Activated CD4-positive, alpha-beta T cell treated with anti-CD3 and anti-CD28 coated beads for 36 hours (primary cell): ENCODE measurements at regions not wholly inside any gene's neighbourhood (a gene's known extent, or its start where the extent isn't known, plus 50 kb on each side); places are given as distances from the start of the nearest gene placed in this dataset.

Experiments used
- ATAC-seq: fragments of 200-7000 bp; cut with Tn5 transposase; one replicate; pipeline ENCODE4 v1.10.0; 2021; ENCODE audit warnings: mild to moderate bottlenecking, moderate library complexity
- CTCF ChIA-PET: fragments of 350-600 bp; sonication (Branson Sonifier 250); formaldehyde crosslinking; loops from one replicate; lab custom pipeline; 2021; ENCODE audit warnings: antibody characterized with exemption; lab: Charles Lee
- POLR2A ChIA-PET: fragments of 350-600 bp; sonication (Branson Sonifier 250); formaldehyde crosslinking; loops from one replicate; lab custom pipeline; 2021; ENCODE audit warnings: antibody characterized with exemption, inconsistent platforms; lab: Charles Lee
- DNase-seq: peaks from one replicate; pipeline ENCODE4 v3.0.0-alpha.2; 2020
- H3K27ac Mint-ChIP-seq: one replicate; pipeline ENCODE4 v1.8.0; 2021; ENCODE audit warnings: mixed read lengths
- H3K27me3 Mint-ChIP-seq: one replicate; pipeline ENCODE4 v1.8.0; 2021; ENCODE audit warnings: mixed read lengths
- H3K36me3 Mint-ChIP-seq: one replicate; pipeline ENCODE4 v1.8.0; 2021; ENCODE audit warnings: low read depth, mixed read lengths
- H3K4me1 Mint-ChIP-seq: one replicate; pipeline ENCODE4 v1.8.0; 2021; ENCODE audit warnings: mixed read lengths
- H3K4me3 Mint-ChIP-seq: one replicate; pipeline ENCODE4 v1.8.0; 2021; ENCODE audit warnings: mild to moderate bottlenecking, moderate library complexity, mixed read lengths
- H3K9me3 Mint-ChIP-seq: one replicate; pipeline ENCODE4 v1.8.0; 2021; ENCODE audit warnings: low read depth, mixed read lengths
- intact Hi-C, 2 experiments: fragments of 100-400 bp; cut with DNase I in 1 of 2; cut with micrococcal nuclease in 1 of 2; formaldehyde crosslinking; loops; one replicate each; pipeline versions ENCODE4 v1.14.2 to v1.15.1; 2022 to 2024; cut with DNase I, micrococcal nuclease

GRCh38 chr13:65091031-65091430, 2139.1 kb downstream of the PCDH9 start:
- Mint-ChIP-seq H3K27ac (no peak overlapping the region), H3K4me3 (no peak overlapping the region), H3K4me1 (no peaks in the 10 kb centered on the region), H3K27me3 (no peaks in the 10 kb centered on the region), H3K9me3 (peaks cover 6% of the 10 kb centered on the region), H3K36me3 (no peaks in the 10 kb centered on the region)
- DNase-seq = no peak
- intact Hi-C loops = no loop called here
- CTCF ChIA-PET = no interaction called here
- no peak for ATAC-seq
- POLR2A ChIA-PET = no interaction called here

DNA sequence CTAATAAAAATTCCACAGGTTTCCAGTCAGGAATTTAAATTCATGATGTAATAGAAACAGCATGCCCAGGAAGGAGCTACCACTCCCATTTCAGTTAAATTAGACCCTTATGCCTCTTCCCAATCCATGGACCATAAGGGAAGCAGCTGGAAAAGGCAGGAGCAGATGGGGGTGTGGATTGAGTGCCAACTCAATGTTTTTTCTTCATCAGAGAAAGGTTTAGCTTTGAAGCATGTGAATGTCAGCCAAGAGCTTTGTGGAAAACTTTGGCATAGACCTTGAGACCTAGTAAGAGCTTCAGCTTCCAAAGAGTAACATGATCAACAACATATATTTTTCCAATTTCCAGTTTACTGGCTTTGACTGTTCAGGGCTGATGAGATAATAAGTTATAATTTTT, 2139.9 kb downstream of the PCDH9 start:
- peaks cover 6% of the 10 kb centered on the region for H3K9me3 Mint-ChIP-seq
- DNase-seq (no peak), ATAC-seq (no peak)
- CTCF ChIA-PET = interaction anchor here (0.8 kb wide), 1 partner anchor 296 kb away, joined by 3 read pairs; no protein-coding TSS in a partner anchor
- POLR2A ChIA-PET = no interaction called here
- no peak overlapping the region for H3K4me3 Mint-ChIP-seq
- H3K4me1 Mint-ChIP-seq = no peaks in the 10 kb centered on the region
- no peak overlapping the region for H3K27ac Mint-ChIP-seq
- intact Hi-C loops = no loop called here
- H3K27me3 Mint-ChIP-seq = no peaks in the 10 kb centered on the region
- H3K36me3 Mint-ChIP-seq = no peaks in the 10 kb centered on the region

GRCh38 chr13:65088906-65089305, 2141.2 kb downstream of the PCDH9 start:
- H3K9me3 Mint-ChIP-seq = peaks cover 8% of the 10 kb centered on the region
- CTCF ChIA-PET = interaction anchor here (0.6 kb wide), 1 partner anchor 214 kb away, joined by 3 read pairs; no protein-coding TSS in a partner anchor

GRCh38 chr13:65085977-65086376, 2144.2 kb downstream of the PCDH9 start:
- CTCF ChIA-PET = no interaction called here

More at GRCh38 chr13:65088906-65089305, 2141.2 kb downstream of the PCDH9 start:
- DNase-seq (no peak), ATAC-seq (no peak)
- Mint-ChIP-seq H3K4me3 (no peak overlapping the region), H3K27ac (no peak overlapping the region), H3K27me3 (no peaks in the 10 kb centered on the region), H3K4me1 (no peaks in the 10 kb centered on the region), H3K36me3 (no peaks in the 10 kb centered on the region)
- POLR2A ChIA-PET = no interaction called here
- intact Hi-C loops = no loop called here

DNA sequence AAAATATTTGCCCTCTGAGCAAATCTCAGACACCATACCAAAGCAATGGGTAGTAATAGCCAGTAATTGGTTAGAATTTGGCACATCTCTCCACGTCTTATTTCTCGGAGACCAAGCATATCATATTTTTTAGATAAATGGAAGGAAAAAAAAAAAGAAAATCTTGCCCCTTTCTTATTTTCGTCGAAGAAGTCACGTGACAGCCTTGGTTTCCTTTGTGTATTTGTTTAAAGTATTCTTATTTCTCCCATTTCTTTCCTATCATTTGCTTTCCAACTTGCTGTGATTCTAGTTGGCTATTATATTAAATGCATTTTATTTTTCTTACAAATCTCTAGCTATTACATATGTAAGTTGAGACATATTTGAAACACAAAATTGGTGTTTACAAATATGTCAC, 2155.9 kb downstream of the PCDH9 start:
- intact Hi-C loops = no loop called here
- Mint-ChIP-seq H3K4me1 (no peaks in the 10 kb centered on the region), H3K4me3 (no peak overlapping the region), H3K36me3 (no peaks in the 10 kb centered on the region), H3K9me3 (peaks cover 4% of the 10 kb centered on the region), H3K27me3 (no peaks in the 10 kb centered on the region), H3K27ac (no peak overlapping the region)
- DNase-seq (no peak), ATAC-seq (no peak)
- ChIA-PET CTCF (no interaction called here), POLR2A (no interaction called here)

More at GRCh38 chr13:65085977-65086376, 2144.2 kb downstream of the PCDH9 start:
- H3K27me3 Mint-ChIP-seq = no peaks in the 10 kb centered on the region
- DNase-seq (no peak), ATAC-seq (no peak)
- POLR2A ChIA-PET = no interaction called here
- intact Hi-C loops = no loop called here
- no peaks in the 10 kb centered on the region for H3K4me1 Mint-ChIP-seq
- peaks cover 12% of the 10 kb centered on the region for H3K9me3 Mint-ChIP-seq
- no peaks in the 10 kb centered on the region for H3K36me3 Mint-ChIP-seq
- H3K27ac Mint-ChIP-seq = no peak overlapping the region
- no peak overlapping the region for H3K4me3 Mint-ChIP-seq

DNA sequence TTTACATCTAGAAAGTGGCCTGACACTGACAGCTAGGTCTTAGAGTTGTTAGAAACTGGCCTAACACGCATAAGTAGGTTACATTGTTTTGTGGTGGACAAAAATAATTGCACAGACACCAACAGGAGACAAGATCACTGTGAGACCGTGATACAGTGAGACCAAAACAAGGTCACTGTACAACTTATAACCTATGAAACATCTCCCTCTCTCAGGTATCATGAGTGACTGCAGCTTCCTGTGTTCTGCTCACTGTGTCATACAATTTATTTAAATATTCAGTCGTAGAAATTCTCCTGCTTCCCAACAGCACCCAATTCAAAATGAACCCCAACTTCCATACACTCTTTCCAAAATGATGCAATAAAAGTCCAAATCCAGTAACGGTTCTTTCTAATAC, 2165.2 kb downstream of the PCDH9 start:
- Mint-ChIP-seq H3K4me3 (no peak overlapping the region), H3K9me3 (peaks cover 6% of the 10 kb centered on the region), H3K27ac (no peak overlapping the region), H3K36me3 (no peaks in the 10 kb centered on the region), H3K27me3 (no peaks in the 10 kb centered on the region), H3K4me1 (no peaks in the 10 kb centered on the region)
- intact Hi-C loops = no loop called here
- POLR2A ChIA-PET = no interaction called here
- ATAC-seq (no peak), DNase-seq (no peak)
- CTCF ChIA-PET = no interaction called here

- Mint-ChIP-seq H3K4me3 (no peak overlapping the region), H3K27me3 (no peaks in the 10 kb centered on the region), H3K36me3 (no peaks in the 10 kb centered on the region), H3K27ac (no peak overlapping the region), H3K9me3 (peaks cover 6% of the 10 kb centered on the region), H3K4me1 (no peaks in the 10 kb centered on the region)
- ATAC-seq (no peak), DNase-seq (no peak)
- intact Hi-C loops = no loop called here
- ChIA-PET CTCF (no interaction called here), POLR2A (no interaction called here)
Observed at GRCh38 chr13:65063753-65064152, 2166.4 kb downstream of the PCDH9 start.

DNA sequence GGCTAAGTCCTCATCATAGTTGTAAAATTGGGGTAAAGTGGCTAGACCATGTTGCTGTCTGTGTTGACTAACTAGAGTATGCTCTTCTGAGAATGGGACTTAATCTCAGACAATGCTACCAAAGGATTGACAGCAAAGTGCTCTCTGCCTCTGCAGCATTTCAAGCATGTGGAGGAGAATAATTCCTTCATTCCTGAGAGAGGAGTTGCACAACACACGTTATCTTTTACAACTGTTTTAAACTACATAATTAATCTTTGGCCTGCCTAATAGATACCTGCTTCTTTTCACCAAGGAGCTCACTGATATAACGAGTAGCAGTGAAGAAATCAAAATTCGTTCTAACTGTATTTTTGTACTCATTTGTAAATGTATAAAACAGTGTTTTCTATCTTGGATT, 2172.2 kb downstream of the PCDH9 start:
- H3K36me3 Mint-ChIP-seq = no peaks in the 10 kb centered on the region
- CTCF ChIA-PET = interaction anchor here (0.6 kb wide), 1 partner anchor 226 kb away, joined by 3 read pairs; no protein-coding TSS in a partner anchor

DNA sequence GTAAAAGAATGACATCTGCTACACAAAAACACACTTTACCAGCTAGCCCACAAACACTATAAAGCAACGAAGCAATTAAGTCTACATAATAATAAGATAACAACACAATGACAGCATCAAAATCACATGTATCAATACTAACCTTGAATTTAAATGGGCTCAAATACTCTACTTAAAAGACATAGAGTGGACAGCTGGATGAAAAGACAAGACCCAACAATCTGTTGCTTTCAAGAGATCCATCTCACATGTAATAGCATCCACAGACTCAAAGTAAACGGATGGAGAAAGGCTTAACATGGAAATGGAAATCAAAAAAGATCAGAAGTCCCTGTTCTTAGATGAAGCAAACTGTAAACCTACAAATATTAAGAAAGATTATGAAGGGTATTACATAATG, 2175.9 kb downstream of the PCDH9 start:
- H3K4me1 Mint-ChIP-seq = no peaks in the 10 kb centered on the region
- intact Hi-C loops = no loop called here
- H3K9me3 Mint-ChIP-seq = peaks cover 9% of the 10 kb centered on the region
- no peaks in the 10 kb centered on the region for H3K27me3 Mint-ChIP-seq
- ChIA-PET CTCF (interaction anchor here (0.6 kb wide), 1 partner anchor 33 kb away, joined by 3 read pairs; no protein-coding TSS in a partner anchor), POLR2A (no interaction called here)
- H3K27ac Mint-ChIP-seq = no peak overlapping the region
- DNase-seq = no peak
- H3K36me3 Mint-ChIP-seq = no peaks in the 10 kb centered on the region
- H3K4me3 Mint-ChIP-seq = no peak overlapping the region
- no peak for ATAC-seq

More for the DNA sequence above, 2172.2 kb downstream of the PCDH9 start:
- intact Hi-C loops = no loop called here
- H3K27me3 Mint-ChIP-seq = no peaks in the 10 kb centered on the region
- peaks cover 12% of the 10 kb centered on the region for H3K9me3 Mint-ChIP-seq
- ATAC-seq = no peak
- DNase-seq = no peak
- no peaks in the 10 kb centered on the region for H3K4me1 Mint-ChIP-seq
- POLR2A ChIA-PET = no interaction called here
- H3K27ac Mint-ChIP-seq = no peak overlapping the region
- H3K4me3 Mint-ChIP-seq = no peak overlapping the region

DNA sequence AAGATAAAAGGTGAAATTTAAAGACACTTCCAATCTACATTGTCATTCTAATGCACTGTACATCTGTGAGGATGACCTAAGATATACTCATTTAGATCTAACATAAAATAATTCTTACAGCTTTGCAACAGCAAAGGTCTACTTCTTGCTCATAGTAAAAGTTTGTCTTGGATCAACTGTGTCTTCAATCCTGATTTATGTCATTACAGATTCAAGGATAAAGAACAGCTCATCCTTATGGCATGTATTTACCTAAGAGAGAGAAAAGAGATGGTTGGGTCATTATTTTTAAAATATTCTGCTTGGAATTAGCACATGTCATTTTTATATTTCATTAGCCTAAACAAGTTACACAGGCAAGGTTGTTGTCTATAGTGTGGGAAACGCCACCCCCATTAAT, 2193.1 kb downstream of the PCDH9 start:
- CTCF ChIA-PET = no interaction called here
- Mint-ChIP-seq H3K4me3 (no peak overlapping the region), H3K27ac (no peak overlapping the region), H3K9me3 (peaks cover 13% of the 10 kb centered on the region), H3K36me3 (no peaks in the 10 kb centered on the region), H3K4me1 (no peaks in the 10 kb centered on the region), H3K27me3 (no peaks in the 10 kb centered on the region)
- POLR2A ChIA-PET = no interaction called here
- ATAC-seq (no peak), DNase-seq (no peak)
- intact Hi-C loops = no loop called here

- no peak for DNase-seq
- no peak overlapping the region for H3K4me3 Mint-ChIP-seq
- ChIA-PET POLR2A (no interaction called here), CTCF (no interaction called here)
- intact Hi-C loops = no loop called here
- H3K4me1 Mint-ChIP-seq = no peaks in the 10 kb centered on the region
- no peak for ATAC-seq
- H3K27me3 Mint-ChIP-seq = no peaks in the 10 kb centered on the region
- H3K9me3 Mint-ChIP-seq = peaks cover 10% of the 10 kb centered on the region
- H3K27ac Mint-ChIP-seq = no peak overlapping the region
- H3K36me3 Mint-ChIP-seq = no peaks in the 10 kb centered on the region
Observed at GRCh38 chr13:65035302-65035701, 2194.8 kb downstream of the PCDH9 start.

- POLR2A ChIA-PET = no interaction called here
- H3K27ac Mint-ChIP-seq = no peak overlapping the region
- ATAC-seq = no peak
- intact Hi-C loops = no loop called here
- no peaks in the 10 kb centered on the region for H3K36me3 Mint-ChIP-seq
- no peaks in the 10 kb centered on the region for H3K4me1 Mint-ChIP-seq
- H3K27me3 Mint-ChIP-seq = no peaks in the 10 kb centered on the region
- H3K4me3 Mint-ChIP-seq = no peak overlapping the region
- no peak for DNase-seq
- CTCF ChIA-PET = no interaction called here
- H3K9me3 Mint-ChIP-seq = peaks cover 10% of the 10 kb centered on the region
Observed at GRCh38 chr13:65034266-65034665, 2195.9 kb downstream of the PCDH9 start.

- Mint-ChIP-seq H3K27ac (no peak overlapping the region), H3K36me3 (no peaks in the 10 kb centered on the region), H3K4me3 (no peak overlapping the region), H3K27me3 (no peaks in the 10 kb centered on the region), H3K4me1 (no peaks in the 10 kb centered on the region), H3K9me3 (peaks cover 13% of the 10 kb centered on the region)
- intact Hi-C loops = no loop called here
- ChIA-PET POLR2A (no interaction called here), CTCF (no interaction called here)
- ATAC-seq (no peak), DNase-seq (no peak)
Observed at GRCh38 chr13:65032825-65033224, 2197.3 kb downstream of the PCDH9 start.
